Esophagus muscularis mucosa (tissue), 4 donors: ENCODE measurements at regions not wholly inside any gene's neighbourhood (a gene's known extent, or its start where the extent isn't known, plus 50 kb on each side); places are given as distances from the start of the nearest gene placed in this dataset.
A peak's percentile ranks its signal among the peaks of the same experiment; 100 is the strongest.

Experiments used
- DNase-seq: peaks from one replicate; pipeline ENCODE4 v3.0.0-alpha.2; 2017; ENCODE audit errors: extremely low spot score
- H3K27ac ChIP-seq, 4 donors: fragments of 200-600 bp; sonication (generic); replicated peaks in 1 of 4; 1 replicate in 3 of 4; 2 replicates in 1 of 4; pipeline ENCODE4 v1.5.1; 2016 to 2019; ENCODE audit warnings: mild to moderate bottlenecking in 1 of 4
- H3K27me3 ChIP-seq, 4 donors: fragments of 200-600 bp; sonication (generic); one replicate each; pipeline versions ENCODE4 v1.5.1 to v1.6.0; 2016 to 2019
- H3K36me3 ChIP-seq, 4 donors: fragments of 200-600 bp; sonication (generic); one replicate each; pipeline ENCODE4 v1.5.1; 2016 to 2019
- H3K4me1 ChIP-seq, 4 donors: fragments of 200-600 bp; sonication (generic); one replicate each; pipeline ENCODE4 v1.5.1; 2016 to 2019
- H3K4me3 ChIP-seq, 4 donors: fragments of 200-600 bp; sonication (generic); 1 replicate in 2 of 4; 2 replicates in 2 of 4; pipeline ENCODE4 v1.5.1; 2016 to 2019; ENCODE audit warnings: mild to moderate bottlenecking in 4 of 4, moderate library complexity in 1 of 4
- H3K9me3 ChIP-seq, 4 donors: fragments of 200-600 bp; sonication (generic); 1 replicate in 3 of 4; 2 replicates in 1 of 4; pipeline ENCODE4 v1.5.1; 2016 to 2019
- CTCF ChIP-seq, 3 experiments: fragments of 200-600 bp in 2 of 3; fragments of 450-650 bp in 1 of 3; sonication (generic) in 2 of 3; IDR thresholded peaks; one replicate each; pipeline ENCODE4 v1.5.1; 2017 to 2019; ENCODE audit warnings: antibody characterized with exemption in 3 of 3, mild to moderate bottlenecking in 2 of 3, moderate library complexity in 1 of 3
- EP300 ChIP-seq: sonication (generic); formaldehyde crosslinking; IDR thresholded peaks from one replicate; pipeline ENCODE4 v1.6.1; 2017; ENCODE audit warnings: antibody characterized with exemption
- POLR2A ChIP-seq: fragments of 450-650 bp; IDR thresholded peaks from one replicate; pipeline ENCODE4 v1.6.1; 2017; ENCODE audit warnings: antibody characterized with exemption, moderate library complexity, mild to moderate bottlenecking, low read depth
- POLR2AphosphoS5 ChIP-seq, 2 donors: sonication (generic); formaldehyde crosslinking; IDR thresholded peaks; one replicate each; pipeline ENCODE4 v1.6.1; 2017; ENCODE audit warnings: antibody characterized with exemption in 2 of 2
- WGBS: methylation state at CpG from one replicate; pipeline ENCODE4 v1.1.5; 2018; 5-methylcytosine and 5-hydroxymethylcytosine counted together
- intact Hi-C: fragments of 100-400 bp; cut with DNase I; formaldehyde crosslinking; loops from one replicate; pipeline ENCODE4 v1.15.1; 2023

DNA sequence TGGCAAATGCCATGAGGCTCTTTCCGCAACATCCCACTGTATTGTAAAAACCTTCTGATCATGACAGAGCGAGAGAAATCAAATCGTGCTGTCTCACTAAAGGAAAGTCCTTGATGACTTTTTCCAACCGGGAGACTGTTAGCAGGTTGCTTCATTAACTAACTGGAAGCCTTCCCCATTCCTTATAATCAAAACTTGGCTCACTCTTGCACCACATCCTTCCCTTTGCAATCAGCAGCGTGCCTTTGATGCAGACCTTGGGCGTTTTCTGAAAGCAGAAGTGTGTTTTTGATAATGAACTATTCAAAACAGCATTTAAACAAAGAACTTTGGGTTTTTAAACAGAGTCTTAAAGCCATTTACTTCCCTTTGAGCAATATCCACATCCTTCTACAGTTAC, 96.2 kb upstream of the CNR1 start:
- H3K36me3 ChIP-seq, result no peaks in the 10 kb centered on the region
- no peaks in the 10 kb centered on the region for H3K4me1 ChIP-seq
- 76% methylated on average over 6 of the region's 6 CpGs for WGBS
- no peak overlapping the region for H3K27ac ChIP-seq
- TF ChIP-seq CTCF (IDR thresholded peaks at IDR 0.05) (no peak), POLR2AphosphoS5 (IDR thresholded peaks at IDR 0.05) (peak; percentile 38 to 39)
- no peak for DNase-seq
- no peak overlapping the region for H3K4me3 ChIP-seq
- H3K27me3 ChIP-seq, result no peaks in the 10 kb centered on the region
- intact Hi-C loops, result no loop called here
- H3K9me3 ChIP-seq, result peaks cover 0 to 4% (median 0%) of the 10 kb centered on the region in 4 donors

DNA sequence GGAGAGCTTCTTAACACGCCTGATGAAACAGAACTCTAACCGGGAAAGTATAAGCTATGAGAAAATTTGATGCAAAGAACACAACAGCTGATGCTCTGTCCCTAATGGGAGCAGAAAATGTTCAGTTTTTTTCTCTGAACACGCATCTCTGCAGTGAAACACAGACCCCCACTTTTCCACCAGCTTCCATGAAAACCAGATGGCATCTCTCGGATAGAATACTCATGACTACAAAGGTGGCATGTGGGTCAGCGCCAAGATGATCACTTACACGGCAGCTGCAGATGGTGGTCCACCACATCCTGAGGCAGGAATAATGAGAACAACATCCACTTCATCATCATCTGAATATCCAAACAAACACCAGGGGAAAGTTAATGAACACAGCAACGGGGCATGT, 85.2 kb upstream of the CNR1 start:
- DNase-seq, result no peak
- Histone ChIP-seq H3K4me1 (no peaks in the 10 kb centered on the region), H3K9me3 (peaks cover 0 to 5% (median 1%) of the 10 kb centered on the region in 4 donors), H3K27ac (no peak overlapping the region), H3K27me3 (no peaks in the 10 kb centered on the region), H3K36me3 (no peaks in the 10 kb centered on the region), H3K4me3 (no peak overlapping the region)
- intact Hi-C loops, result no loop called here
- 66% methylated on average over 7 of the region's 7 CpGs for WGBS
- TF ChIP-seq POLR2AphosphoS5 (IDR thresholded peaks at IDR 0.05), result no peak
- TF ChIP-seq EP300, result no peak
- TF ChIP-seq POLR2A, result no peak
- no peak for TF ChIP-seq CTCF (IDR thresholded peaks at IDR 0.05)

DNA sequence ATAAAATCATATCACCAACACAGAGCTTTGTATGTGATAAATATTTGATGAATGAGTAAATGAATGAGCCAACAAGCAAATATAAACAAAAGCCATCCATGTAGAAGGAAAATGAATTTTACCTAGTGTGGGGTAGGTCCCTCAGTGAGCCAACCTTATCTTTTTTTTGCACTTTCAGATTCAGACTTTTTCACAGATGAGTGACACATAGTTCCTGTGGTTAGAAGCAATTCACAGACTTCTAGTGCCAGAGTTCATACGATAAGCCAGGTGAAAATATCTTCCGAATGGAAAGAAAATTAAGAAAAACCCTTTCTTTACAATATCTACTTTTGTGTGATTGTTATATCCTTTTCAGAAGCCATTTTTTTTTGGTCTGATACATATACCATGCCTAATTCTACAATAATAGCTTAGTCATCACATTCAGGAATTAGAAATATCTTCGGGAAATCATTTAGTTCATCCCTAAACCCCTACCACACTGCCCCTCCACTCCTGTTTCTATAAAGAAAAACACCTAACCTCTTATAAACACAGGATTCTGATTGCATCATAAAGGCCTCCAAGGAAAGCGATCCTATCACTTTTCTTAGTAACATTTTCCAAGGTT, 82.7 kb upstream of the CNR1 start:
- TF ChIP-seq EP300 (no peak), POLR2AphosphoS5 (IDR thresholded peaks at IDR 0.05) (no peak), CTCF (IDR thresholded peaks at IDR 0.05) (no peak), POLR2A (no peak)
- Histone ChIP-seq H3K9me3 (peaks cover 0 to 3% (median 0%) of the 10 kb centered on the region in 4 donors), H3K27ac (no peak overlapping the region), H3K27me3 (no peaks in the 10 kb centered on the region), H3K4me1 (no peaks in the 10 kb centered on the region), H3K4me3 (no peak overlapping the region), H3K36me3 (no peaks in the 10 kb centered on the region)
- DNase-seq, result no peak
- WGBS, result 85% methylated on average over 4 of the region's 4 CpGs
- intact Hi-C loops, result no loop called here

- Histone ChIP-seq H3K4me1 (no peaks in the 10 kb centered on the region), H3K4me3 (no peak overlapping the region), H3K27me3 (no peaks in the 10 kb centered on the region), H3K36me3 (no peaks in the 10 kb centered on the region), H3K27ac (no peak overlapping the region), H3K9me3 (no peaks in the 10 kb centered on the region)
- intact Hi-C loops, result no loop called here
- 85% methylated on average over 2 of the region's 2 CpGs for WGBS
- TF ChIP-seq EP300 (no peak), CTCF (IDR thresholded peaks at IDR 0.05) (no peak), POLR2A (no peak)
- no peak for DNase-seq
These were observed 80.5 kb upstream of the CNR1 start for GRCh38 chr6:88246654-88247053.

DNA sequence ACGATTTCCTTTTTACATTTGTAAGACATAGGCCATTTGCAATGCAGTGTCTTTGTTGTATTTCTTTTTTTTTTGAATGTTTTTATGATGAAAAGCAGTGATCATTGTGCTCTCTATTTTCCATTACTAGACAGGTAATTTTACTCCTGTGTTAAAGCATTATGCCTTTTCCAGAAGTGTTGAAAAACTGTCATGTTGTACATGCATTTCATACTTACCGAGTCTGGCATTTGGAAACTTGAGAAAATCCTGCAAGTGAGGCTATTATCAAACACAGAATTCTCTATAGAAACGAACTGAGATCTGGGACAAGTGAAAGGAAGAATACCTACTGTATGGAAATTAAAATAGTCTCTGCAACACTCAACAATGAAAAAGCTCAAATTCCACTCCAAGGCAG, 78.6 kb upstream of the CNR1 start:
- H3K27me3 ChIP-seq, result no peaks in the 10 kb centered on the region
- no peak overlapping the region for H3K4me3 ChIP-seq
- TF ChIP-seq POLR2A (no peak), POLR2AphosphoS5 (IDR thresholded peaks at IDR 0.05) (no peak), CTCF (IDR thresholded peaks at IDR 0.05) (no peak)
- 76% methylated on average over 3 of the region's 3 CpGs for WGBS
- no peak for DNase-seq
- H3K9me3 ChIP-seq, result no peaks in the 10 kb centered on the region
- no peak overlapping the region for H3K27ac ChIP-seq
- H3K4me1 ChIP-seq, result no peaks in the 10 kb centered on the region
- no peaks in the 10 kb centered on the region for H3K36me3 ChIP-seq
- intact Hi-C loops, result no loop called here
